Endothelial cell (in vitro differentiated cells): ENCODE measurements at regions not wholly inside any gene's neighbourhood (a gene's known extent, or its start where the extent isn't known, plus 50 kb on each side); places are given as distances from the start of the nearest gene placed in this dataset.

Experiments
- DNase-seq: peaks from one replicate; pipeline ENCODE4 v3.0.0; 2021; ENCODE audit warnings: low spot score
- H3K27ac Mint-ChIP-seq: one replicate; pipeline ENCODE4 v1.8.0; 2021; ENCODE audit warnings: mixed read lengths, inconsistent platforms; ENCODE audit not compliant: unreplicated experiment
- H3K27me3 Mint-ChIP-seq: one replicate; pipeline ENCODE4 v1.8.0; 2021; ENCODE audit warnings: mild to moderate bottlenecking, moderate library complexity, mixed read lengths, inconsistent platforms; ENCODE audit not compliant: unreplicated experiment
- H3K36me3 Mint-ChIP-seq: one replicate; pipeline ENCODE4 v1.8.0; 2021; ENCODE audit warnings: mild to moderate bottlenecking, low read depth, mixed read lengths, inconsistent platforms; ENCODE audit not compliant: unreplicated experiment
- H3K4me1 Mint-ChIP-seq: one replicate; pipeline ENCODE4 v1.8.0; 2021; ENCODE audit warnings: mild to moderate bottlenecking, mixed read lengths, inconsistent platforms; ENCODE audit not compliant: unreplicated experiment
- H3K4me3 Mint-ChIP-seq: one replicate; pipeline ENCODE4 v1.8.0; 2021; ENCODE audit warnings: mild to moderate bottlenecking, mixed read lengths, inconsistent platforms; ENCODE audit not compliant: unreplicated experiment
- H3K9me3 Mint-ChIP-seq: one replicate; pipeline ENCODE4 v1.8.0; 2021; ENCODE audit warnings: mixed read lengths, inconsistent platforms; ENCODE audit not compliant: unreplicated experiment
- TF ChIP-seq, protein P1 (sequence below): fragments of 200-600 bp; sonication (generic); IDR thresholded peaks from one replicate; pipeline ENCODE4 v1.5.0; 2021; ENCODE audit warnings: antibody characterized with exemption; ENCODE audit not compliant: unreplicated experiment

DNA sequence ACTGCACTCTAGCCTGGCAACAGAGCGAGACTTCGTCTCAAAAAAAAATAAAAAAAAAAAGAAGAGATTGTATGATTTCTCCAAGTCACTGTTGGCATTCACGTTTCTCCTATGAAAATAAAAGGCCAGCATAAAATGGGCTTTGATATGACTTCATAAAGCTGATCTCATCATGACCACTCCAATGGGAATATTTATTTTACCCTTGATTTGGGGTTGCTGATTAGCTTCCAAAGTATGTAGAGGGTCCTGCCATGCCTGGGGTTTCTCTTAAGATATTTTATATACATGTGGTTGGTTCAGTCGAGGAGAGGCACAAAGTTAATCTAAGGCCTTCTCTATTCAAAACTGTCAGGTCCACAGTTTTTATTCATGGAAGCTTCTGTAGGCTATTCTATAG lies 247.0 kb upstream of the TNC start:
- no peaks in the 10 kb centered on the region for H3K4me1 Mint-ChIP-seq
- no peak overlapping the region for H3K27ac Mint-ChIP-seq
- DNase-seq = no peak
- TF ChIP-seq, protein P1, sequence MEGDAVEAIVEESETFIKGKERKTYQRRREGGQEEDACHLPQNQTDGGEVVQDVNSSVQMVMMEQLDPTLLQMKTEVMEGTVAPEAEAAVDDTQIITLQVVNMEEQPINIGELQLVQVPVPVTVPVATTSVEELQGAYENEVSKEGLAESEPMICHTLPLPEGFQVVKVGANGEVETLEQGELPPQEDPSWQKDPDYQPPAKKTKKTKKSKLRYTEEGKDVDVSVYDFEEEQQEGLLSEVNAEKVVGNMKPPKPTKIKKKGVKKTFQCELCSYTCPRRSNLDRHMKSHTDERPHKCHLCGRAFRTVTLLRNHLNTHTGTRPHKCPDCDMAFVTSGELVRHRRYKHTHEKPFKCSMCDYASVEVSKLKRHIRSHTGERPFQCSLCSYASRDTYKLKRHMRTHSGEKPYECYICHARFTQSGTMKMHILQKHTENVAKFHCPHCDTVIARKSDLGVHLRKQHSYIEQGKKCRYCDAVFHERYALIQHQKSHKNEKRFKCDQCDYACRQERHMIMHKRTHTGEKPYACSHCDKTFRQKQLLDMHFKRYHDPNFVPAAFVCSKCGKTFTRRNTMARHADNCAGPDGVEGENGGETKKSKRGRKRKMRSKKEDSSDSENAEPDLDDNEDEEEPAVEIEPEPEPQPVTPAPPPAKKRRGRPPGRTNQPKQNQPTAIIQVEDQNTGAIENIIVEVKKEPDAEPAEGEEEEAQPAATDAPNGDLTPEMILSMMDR = no peak
- no peak overlapping the region for H3K4me3 Mint-ChIP-seq
- H3K9me3 Mint-ChIP-seq = no peaks in the 10 kb centered on the region
- H3K27me3 Mint-ChIP-seq = no peaks in the 10 kb centered on the region
- no peaks in the 10 kb centered on the region for H3K36me3 Mint-ChIP-seq

- DNase-seq = no peak
- Mint-ChIP-seq H3K27me3 (no peaks in the 10 kb centered on the region), H3K36me3 (no peaks in the 10 kb centered on the region), H3K4me1 (no peaks in the 10 kb centered on the region), H3K4me3 (no peak overlapping the region), H3K9me3 (no peaks in the 10 kb centered on the region), H3K27ac (no peak overlapping the region)
- TF ChIP-seq, protein P1 = no peak
Observed at GRCh38 chr9:115367321-115367720, 249.4 kb upstream of the TNC start.

GRCh38 chr9:115367780-115368525 lies 250.0 kb upstream of the TNC start:
- Mint-ChIP-seq H3K36me3 (no peaks in the 10 kb centered on the region), H3K4me1 (no peaks in the 10 kb centered on the region), H3K27me3 (no peaks in the 10 kb centered on the region), H3K9me3 (no peaks in the 10 kb centered on the region), H3K4me3 (no peak overlapping the region), H3K27ac (no peak overlapping the region)
- TF ChIP-seq, protein P1 = no peak
- DNase-seq = no peak

DNA sequence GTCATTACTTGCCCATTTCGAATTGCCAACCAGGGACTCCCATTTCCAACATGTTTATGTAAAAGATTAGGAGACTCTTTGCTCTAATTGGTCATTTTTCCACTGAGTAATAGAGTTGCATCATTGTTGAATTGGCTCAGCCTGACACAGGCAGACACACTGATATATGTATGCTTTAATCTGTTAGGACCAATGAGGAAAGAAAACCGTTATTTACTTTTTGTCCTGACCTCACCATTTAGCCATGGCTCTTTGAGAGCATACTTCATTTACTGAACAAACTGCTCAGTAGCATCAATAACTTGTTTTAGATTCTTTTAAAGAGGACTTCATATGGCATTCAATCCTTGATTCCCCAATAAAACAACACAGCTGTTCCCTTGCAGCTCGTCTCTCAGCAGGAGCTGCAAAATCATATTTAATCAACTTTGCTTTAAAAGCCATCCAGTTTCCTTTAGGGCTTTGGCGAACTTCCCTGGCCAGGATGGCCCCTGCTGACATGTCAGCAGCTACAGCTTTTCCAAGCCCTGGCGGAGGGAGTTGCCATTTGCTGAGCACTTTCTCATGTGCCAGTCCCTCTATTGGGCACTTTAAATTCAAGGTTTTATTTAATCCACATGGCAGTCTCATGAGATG lies 251.5 kb upstream of the TNC start:
- H3K27me3 Mint-ChIP-seq = no peaks in the 10 kb centered on the region
- TF ChIP-seq, protein P1 = no peak
- no peaks in the 10 kb centered on the region for H3K36me3 Mint-ChIP-seq
- H3K27ac Mint-ChIP-seq = no peak overlapping the region
- H3K4me3 Mint-ChIP-seq = no peak overlapping the region
- no peaks in the 10 kb centered on the region for H3K9me3 Mint-ChIP-seq
- DNase-seq = no peak
- H3K4me1 Mint-ChIP-seq = no peaks in the 10 kb centered on the region

GRCh38 chr9:115373000-115373709 lies 255.2 kb upstream of the TNC start:
- Mint-ChIP-seq H3K27ac (no peak overlapping the region), H3K9me3 (no peaks in the 10 kb centered on the region), H3K27me3 (no peaks in the 10 kb centered on the region), H3K4me3 (no peak overlapping the region), H3K36me3 (no peaks in the 10 kb centered on the region), H3K4me1 (no peaks in the 10 kb centered on the region)
- no peak for DNase-seq
- TF ChIP-seq, protein P1 = no peak
